HG03175 (cell line): ENCODE measurements at regions not wholly inside any gene's neighbourhood (a gene's known extent, or its start where the extent isn't known, plus 50 kb on each side); places are given as distances from the start of the nearest gene placed in this dataset.
"Not testable (repeated sequence)": the region's sequence is repeated elsewhere in the genome, so short reads cannot be mapped to it uniquely, and the experiment has no call there.

Experiments used
- ATAC-seq: cut with Tn5 transposase; IDR thresholded peaks from one replicate; pipeline ENCODE4 v1.9.1; 2021; ENCODE audit warnings: mild to moderate bottlenecking, moderate library complexity; ENCODE audit not compliant: unreplicated experiment

DNA sequence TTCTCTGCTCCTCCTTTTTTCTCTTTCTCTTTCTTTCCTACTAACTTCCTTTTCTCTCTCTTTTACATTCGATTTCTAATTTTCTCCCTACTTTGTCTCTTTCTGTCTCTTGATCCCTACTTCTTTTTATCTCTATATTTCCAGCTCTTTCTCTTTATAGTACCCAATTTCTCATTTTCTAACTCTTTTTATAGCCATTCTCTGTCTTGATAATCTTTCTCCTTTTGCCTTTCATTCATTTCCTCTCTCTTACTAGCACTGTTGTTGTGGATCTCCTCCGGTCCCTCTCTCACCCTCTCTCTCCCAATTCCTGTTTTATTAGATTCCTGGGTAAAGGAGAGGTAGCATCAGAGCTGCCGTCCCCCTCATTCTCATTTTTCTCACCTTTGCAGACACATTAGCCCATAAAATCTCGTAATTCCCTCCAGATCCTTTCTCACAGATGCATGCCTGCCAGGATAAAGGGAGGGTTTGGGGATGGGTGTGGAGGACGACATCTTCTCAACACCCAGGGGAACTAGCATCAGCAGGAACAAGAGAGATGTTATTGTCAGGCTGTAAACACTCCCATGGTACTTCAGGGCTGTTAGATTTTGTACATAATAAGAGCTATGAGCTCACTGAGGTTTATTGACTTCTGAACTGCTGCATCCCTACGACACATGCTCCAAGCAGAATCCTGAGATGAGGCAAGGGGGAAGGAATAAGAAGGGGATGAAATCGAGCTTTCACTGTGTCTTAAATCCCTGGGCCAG lies 159.0 kb upstream of the GALNT2 start:
- no peak for ATAC-seq

DNA sequence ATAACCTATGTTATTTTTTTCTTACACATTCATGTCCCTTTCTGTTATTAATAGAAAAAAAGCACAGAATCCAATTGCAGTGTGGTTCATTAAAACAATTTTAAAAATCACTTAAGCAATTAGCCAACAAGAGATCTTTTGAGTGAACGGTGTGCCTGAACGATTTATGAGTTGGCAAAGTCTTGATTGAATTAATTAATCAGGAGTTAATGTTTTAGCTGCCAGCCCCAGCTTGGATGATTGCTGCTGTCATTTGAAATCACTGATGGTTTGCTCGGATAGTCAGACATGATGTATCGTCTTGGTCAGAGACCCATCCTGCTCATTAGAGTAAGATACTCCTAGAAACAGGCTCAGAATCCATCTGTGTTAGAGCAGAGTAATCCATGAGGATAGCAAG lies 158.3 kb upstream of the GALNT2 start:
- no peak for ATAC-seq

DNA sequence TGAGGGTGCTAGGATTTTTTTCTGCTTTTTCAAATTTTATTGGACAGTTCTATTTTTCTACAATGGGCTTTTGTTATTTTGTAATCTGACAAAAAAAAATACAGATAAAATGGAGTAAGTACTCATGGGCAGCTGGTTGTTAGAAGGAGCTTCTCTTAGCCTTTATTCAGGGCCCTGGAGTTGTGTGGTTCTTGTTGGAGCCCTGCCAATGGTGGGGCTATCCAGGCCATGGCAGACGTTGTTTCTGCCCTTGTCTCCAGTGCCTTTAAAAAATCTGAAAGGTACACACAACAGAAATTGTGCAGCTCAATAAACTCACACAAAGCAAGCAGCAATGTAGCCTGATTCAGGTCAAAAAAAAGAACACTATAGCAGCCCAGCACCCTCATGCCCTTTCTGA lies 153.5 kb upstream of the GALNT2 start:
- ATAC-seq = no peak

DNA sequence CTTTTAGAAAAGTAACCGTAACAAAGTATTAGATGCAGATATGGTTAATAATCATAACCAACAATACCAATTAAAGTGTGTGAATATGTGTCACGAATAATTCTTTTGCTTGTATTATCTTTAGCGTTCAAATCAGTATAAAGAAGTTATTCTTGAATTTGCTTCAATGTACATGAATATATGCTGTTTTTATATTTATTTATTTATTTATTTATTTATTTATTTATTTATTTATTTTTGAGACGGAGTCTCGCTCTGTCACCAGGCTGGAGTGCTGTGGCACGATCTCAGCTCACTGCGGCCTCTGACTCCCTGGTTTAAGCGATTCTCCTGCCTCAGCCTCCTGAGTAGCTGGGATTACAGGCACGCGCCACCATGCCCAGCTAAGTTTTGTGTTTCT lies 147.6 kb upstream of the GALNT2 start:
- not testable (repeated sequence) for ATAC-seq

DNA sequence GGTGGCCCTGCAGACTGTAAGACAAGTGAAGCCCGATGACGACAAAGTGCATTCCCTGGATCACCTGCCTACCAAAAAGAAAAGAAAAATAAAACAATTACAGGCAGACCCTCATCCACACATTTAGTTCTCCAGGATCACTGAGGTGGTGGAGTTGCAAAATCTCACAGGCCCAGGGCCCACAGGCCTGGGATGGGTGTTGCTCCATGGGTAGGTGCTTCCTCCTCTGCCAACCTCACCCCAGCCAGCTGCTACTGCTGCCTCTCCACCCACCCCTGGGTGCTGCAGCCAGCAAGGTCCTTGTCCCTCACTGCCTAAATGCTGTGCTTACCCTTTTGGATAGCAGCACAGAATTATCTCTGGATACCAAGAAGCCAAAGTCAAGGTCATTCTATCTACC lies 146.4 kb upstream of the GALNT2 start:
- ATAC-seq = no peak

DNA sequence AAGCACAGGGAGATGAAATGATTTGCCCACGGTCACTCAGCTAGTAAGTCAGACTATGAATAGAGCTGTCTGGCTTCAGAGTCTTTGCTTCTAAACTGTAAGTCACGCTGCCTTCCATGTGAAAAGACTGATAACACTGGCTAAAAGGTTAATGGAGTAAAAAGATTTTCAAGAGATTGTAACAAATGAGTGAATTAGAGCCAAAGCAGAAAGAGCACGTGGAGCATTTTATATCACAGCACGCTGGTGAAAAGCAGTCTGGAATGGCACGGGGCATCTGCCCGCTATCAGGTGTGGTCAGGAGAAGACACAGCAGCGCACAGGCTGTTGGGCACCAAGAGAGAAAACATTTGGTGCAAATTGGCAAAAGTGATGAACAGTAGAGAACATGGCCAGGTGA lies 144.8 kb upstream of the GALNT2 start:
- ATAC-seq = no peak

DNA sequence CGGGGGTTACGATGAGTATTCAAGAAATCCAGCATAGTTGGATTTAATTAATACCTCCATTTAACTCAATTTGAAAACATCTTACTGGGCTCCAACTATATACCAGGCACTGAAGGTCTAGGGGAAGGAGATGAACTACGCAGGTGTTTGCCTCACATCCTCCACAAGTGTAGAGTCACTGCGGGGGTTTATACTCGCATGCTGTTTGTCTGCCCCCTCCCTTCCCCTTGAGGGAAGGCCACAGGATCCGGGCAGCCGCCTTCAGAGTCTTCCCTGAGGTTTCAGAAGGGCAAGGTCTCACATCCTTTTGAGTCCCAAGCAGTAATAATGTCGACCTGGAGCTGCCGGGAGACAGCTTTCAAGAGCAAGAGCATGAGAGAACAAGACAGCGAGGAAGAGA lies 142.4 kb upstream of the GALNT2 start:
- ATAC-seq = no peak

DNA sequence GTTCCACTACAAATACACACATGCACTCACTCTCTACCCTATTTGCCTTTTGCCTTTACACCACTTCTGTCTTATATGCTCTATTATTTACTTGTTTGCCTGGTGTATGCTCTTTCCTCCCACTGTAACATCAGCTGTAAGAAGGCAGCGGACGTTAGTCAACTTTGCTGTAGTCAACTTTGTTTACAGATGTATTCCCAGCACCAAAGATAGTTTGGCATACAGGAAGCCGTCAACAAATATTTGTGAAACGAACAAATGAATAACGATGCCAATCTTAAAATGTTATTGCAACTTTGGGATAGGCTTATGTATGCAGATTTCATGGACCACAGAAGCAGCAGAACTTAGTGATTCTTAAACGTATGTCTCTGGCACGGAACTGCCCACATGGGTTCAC lies 138.3 kb upstream of the GALNT2 start:
- no peak for ATAC-seq

DNA sequence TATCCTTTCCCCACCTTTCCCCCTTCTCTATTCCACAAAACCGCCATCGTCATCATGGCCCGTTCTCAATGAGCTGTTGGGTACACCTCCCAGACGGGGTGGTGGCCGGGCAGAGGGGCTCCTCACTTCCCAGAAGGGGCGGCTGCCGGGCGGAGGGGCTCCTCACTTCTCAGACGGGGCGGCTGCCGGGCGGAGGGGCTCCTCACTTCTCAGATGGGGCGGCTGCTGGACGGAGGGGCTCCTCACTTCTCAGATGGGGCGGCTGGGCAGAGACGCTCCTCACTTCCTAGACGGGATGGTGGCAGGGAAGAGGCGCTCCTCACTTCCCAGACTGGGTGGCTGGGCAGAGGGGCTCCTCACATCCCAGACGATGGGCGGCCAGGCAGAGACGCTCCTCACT lies 135.3 kb upstream of the GALNT2 start:
- not testable (repeated sequence) for ATAC-seq

DNA sequence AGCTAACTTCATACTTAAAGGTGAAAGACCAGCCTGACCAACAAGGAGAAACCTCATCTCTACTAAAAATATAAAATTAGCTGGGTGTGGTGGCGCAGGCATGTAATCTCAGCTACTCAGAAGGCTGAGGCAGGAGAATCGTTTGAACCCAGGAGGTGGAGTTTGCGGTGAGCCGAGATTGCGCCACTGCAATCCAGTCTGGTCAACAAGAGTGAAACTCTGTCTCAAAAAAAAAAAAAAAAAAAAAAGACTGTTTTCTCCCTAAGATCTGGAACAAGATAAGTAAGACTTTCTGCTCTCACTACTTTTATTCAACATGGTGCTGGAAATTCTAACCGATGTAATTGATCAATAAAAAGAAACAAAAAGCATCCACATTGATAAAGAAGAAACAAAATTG lies 131.9 kb upstream of the GALNT2 start:
- not testable (repeated sequence) for ATAC-seq

DNA sequence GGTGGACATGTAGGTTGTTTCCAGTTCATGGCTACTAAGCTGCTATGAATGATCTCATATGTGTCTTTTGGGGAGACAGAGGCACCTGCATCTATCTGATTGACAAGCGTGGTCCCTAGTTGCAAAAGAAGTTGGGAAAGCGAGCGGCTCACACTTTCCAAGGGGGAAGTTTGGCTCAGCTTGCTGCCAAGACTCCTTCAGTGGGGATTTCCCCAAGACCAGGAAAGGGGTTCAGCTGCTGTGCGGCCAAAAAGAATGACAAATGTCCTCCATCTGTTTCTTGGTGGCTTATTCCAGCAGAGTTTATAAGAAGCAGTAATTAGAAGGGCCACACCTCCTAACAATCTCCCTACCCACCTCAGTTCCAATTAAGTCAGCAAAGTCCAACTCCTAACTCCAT lies 128.5 kb upstream of the GALNT2 start:
- no peak for ATAC-seq

DNA sequence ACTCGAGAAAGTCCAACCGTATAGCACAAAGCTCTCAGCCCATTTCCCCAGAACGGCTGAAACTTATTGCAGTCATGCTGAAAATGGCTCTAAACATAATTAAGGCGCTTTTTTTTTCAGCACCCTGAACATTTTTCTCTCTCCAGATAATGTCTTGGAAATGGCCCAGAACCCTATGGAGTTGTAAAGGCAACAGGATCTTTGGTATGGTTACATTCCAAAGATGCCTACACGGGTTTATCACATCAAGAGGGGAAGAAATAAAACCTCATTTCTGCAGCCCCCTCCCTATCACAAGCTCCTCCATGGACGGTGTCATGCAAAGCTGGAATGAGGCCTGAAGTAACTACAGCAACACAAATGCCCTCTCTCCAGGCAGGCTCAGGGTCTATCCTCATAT lies 126.4 kb upstream of the GALNT2 start:
- ATAC-seq = no peak

DNA sequence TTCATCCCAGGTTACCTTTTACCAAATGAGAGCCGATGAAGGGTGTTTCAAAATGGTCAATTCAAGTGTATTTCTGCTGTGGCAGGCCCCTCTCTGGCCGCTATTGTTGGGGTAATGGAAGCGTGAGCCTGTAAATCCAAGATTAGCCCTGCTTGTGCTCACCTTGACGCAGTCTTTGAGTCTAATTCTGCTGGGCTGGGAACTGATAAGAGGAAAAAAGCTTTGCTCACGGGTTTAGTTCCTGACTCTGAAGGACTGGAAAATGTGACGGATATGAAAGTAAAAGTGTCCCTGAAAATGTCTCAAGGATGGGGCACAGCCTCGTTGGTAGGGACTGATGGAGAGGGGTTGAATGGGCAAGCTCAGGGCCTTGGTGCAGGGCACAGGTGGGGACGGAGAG lies 125.9 kb upstream of the GALNT2 start:
- ATAC-seq = no peak

DNA sequence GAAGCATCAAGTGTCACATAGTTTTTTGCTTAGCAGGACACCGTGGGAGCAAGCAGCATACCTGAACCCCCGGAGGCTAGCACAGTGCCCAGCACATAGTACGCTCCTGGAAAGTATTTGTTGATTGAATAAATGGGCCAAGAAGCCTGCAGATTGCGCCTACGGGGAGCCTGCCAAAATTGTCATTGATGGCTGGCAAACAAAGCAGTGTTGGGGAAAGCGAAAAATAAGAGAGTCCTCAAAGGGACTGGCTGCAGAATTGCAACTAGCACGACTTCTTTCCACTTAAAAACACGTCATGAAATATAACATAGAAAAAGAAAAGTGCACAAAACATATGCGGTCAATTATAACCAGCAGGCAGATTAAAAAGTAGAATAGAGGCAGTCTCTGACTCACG lies 125.2 kb upstream of the GALNT2 start:
- ATAC-seq = no peak

DNA sequence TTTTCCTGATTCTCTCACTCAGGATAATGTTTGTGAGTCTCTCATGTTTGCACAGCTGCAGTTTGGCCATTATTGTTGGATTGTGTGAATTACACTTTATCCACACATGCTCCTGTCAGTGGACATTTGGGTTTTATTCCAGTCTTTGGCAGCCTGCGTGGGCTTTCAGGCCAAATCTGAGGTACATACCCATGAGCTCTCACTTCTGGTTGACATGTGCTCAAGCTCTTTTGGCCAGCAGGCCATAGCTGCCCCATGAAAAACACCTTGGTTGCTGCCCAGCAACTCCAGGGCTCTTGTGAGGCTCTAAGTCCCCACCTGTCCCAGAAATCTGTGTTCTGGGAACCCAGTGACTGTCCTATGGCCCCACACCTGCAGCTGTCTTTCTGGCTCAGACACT lies 124.5 kb upstream of the GALNT2 start:
- ATAC-seq = no peak

DNA sequence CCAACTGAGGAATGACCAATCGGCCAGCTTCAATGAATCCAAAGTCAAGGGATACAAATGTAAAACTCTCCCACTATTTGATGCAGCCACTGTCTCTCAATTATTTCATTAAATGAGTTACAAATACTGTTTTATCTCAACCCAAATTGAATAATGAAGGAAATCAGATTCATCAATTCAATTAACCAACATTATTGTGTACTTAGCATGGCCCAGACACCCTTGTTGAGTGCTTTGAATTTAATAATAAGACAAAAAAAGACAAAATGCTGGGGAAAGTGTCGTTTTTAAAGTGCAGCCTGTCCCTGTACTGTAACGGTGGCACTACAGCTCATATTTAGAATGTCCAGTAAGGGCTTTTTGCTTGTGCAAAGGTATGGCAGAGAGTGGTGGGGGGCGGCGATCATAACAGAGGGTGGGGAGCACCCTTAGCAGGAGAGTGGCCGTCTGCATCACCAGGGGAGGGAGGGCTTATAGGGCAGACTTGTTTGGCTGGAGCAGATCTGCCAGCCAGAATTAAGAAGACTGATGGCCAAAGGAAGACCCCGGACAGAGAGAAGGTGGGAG lies 123.8 kb upstream of the GALNT2 start:
- no peak for ATAC-seq

DNA sequence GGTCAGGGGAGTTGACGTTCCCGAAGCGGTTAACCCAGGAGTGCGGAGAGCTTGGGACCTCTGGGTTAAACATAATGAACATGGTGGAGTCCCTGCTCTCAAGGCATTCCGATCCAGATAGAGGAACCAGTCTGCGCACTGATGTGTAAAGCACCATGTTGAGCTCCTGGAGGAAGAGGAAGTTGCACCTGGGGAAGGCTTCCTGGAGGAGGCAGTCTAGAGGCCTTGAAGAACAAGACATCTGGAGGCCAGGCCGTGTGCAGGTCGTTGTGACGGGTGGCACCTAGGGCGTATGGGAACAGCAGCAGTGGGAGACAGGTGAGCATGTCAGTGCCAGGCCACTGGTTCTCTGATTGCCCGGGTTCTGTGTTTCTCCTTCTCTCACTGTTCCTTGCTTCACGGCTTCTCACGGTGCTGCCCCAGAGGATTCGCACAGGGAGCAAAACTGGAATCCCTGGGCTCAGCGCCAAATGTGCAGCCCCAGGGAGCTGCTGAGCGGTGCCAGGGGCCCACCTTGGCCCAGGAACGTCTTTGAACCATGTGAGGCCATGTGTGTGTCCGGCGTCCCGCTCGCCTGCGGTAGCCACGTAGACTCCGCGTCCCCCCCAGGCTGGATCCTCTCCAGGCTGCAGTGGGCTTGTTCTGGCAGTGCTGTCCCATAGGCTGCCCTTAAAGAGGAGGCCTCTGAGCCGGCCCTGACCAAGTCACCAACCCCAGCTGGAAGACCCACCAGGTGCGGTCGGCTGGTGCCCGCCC lies 122.9 kb upstream of the GALNT2 start:
- ATAC-seq = no peak

DNA sequence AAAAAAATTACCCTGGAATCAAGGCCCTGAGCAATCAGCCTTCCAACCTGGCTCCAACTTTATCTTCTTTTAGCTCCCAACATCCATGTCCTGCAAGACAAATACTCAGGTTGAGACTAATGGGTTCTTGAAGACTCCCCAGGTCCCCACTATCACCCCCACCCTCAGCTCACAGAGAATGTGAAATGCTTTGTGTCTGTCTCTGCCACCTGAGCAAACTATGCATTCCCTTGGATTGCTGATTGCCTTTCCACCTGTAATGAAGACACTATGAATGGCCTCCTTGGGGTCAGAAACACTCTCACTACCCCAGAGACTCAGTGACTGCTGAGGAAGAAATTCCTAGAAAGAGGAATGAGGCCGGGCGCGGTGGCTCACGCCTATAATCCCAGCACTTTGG lies 121.2 kb upstream of the GALNT2 start:
- no peak for ATAC-seq

DNA sequence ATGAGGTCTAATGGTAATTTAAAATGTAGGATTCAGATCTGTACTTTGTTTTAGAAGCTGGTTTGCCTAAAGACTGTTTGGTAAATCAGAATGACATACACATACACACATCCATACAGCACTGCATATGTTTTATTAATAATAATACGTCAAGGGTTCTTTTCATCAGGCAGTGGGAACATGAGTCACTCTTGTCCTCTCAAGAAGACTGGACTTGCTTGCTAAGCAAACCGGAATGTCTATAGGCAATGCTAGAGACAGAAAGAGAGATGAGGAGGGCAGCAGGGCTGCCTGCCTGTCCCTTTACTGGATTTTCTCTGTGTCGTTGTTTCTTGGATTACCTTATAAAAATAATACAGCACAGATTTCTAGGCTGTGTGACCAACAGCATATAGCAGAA lies 119.1 kb upstream of the GALNT2 start:
- ATAC-seq = no peak

DNA sequence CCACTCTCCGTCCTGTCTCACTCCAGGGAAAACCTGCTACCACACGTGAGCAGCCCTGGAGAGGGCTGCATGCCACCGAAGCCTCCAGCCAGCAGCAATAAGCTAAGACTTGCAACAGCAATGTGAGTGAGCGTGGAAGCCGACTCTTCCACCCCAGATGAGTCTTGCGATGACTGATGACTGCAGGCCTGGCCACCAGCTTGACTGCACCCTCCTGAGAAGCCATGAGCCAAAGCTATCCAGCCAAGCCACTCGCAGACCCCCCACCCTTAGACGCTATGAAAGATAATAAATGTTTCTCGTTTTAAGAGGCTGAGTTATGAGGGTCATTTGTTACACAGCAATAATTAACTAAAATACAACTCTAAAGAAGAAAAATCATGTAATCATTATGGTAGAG lies 118.6 kb upstream of the GALNT2 start:
- no peak for ATAC-seq

DNA sequence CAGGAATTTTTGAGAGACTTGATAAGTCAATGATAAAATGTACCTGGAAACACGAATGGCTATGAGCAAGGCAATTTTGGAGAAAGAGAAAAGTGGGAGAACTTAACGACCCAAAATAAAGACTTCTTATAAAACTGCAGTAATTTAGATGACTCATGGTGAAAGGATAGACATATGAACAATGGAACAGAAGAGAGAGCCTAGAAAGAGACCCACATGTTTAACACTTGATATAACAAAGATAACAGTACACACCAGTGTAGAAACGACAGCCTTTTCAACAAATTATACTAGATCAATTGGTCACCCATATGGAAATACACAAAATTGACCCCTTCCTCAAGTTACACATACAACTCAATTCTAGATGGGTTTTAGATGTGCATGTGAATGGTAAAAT lies 117.5 kb upstream of the GALNT2 start:
- no peak for ATAC-seq

DNA sequence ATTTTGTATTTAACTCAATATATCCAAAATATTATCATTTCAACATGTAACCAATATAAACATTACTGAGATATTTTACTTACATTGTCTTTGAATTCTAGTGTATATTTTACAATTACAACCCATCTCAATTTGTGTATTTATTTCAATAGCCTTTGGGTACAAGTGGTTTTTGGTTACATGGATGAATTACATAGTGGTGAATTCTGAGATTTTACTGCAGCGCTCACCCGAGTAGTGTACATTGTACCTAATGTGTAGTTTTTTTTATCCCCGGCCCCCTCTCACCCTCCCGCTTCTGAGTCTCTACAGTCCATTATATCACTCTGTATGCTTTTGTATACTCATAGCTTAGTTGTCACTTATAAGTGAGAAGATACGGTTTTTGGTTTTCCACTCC lies 117.0 kb upstream of the GALNT2 start:
- ATAC-seq = no peak
